Caki2 (cell line): ENCODE measurements at regions not wholly inside any gene's neighbourhood (a gene's known extent, or its start where the extent isn't known, plus 50 kb on each side); places are given as distances from the start of the nearest gene placed in this dataset.
A peak's percentile ranks its signal among the peaks of the same experiment; 100 is the strongest.

ENCODE experiments used
- DNase-seq: peaks from one replicate; pipeline ENCODE4 v3.0.0-alpha.2; 2015; ENCODE audit warnings: low read depth
- in situ Hi-C: cut with HindIII; loops from 2 replicates; pipeline ENCODE4 v1.10.0; 2016; ENCODE audit warnings: low sequenced_read_pairs, low pct_unique_long_range_greater_than_20kb, mixed read lengths

DNA sequence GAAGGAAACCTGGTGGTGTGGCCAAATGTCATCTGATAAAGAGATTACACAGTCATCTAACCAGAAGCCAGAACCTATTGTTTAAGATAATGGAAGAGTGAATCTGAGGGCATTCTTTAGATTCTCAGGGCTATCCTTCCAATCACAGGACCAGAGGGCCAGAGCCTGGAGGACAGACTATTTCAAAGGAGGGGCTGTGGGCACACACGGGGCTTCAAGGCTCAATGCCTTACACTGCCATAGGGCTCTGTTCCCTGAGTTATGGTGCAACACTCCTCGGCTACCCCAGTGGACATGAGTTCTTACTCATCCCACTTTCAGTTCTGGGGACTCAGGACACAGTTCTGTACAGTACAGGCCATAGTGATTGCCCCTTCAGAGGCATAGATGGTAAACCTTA lies 343.9 kb upstream of the ALCAM start:
- DNase-seq, result no peak

DNA sequence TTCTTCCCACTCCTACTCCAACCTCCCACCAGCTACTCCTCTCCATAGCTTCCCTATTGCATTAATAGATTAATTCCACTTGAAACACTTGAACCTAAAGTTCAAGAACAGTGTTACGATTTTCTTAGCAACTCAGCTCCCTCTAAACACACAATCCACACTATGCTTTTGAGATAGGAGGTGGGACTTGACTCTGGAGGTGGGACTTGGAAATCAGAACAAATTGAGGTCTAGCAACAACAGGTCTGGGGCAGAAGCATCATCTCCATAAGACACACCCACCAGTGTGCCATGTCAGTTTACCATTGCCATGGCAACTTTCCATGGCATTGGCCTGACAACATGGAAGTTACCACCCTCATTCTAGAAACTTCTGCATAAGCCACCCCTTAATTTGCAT lies 336.5 kb upstream of the ALCAM start:
- in situ Hi-C loops, result no loop called here
- no peak for DNase-seq

More for the DNA sequence above, 343.9 kb upstream of the ALCAM start:
- in situ Hi-C loops, result no loop called here

- in situ Hi-C loops, result no loop called here
- no peak for DNase-seq
Measured at GRCh38 chr3:105032541-105032940, 334.2 kb upstream of the ALCAM start.

GRCh38 chr3:105033081-105033480 lies 333.6 kb upstream of the ALCAM start:
- no peak for DNase-seq
- in situ Hi-C loops, result no loop called here

DNA sequence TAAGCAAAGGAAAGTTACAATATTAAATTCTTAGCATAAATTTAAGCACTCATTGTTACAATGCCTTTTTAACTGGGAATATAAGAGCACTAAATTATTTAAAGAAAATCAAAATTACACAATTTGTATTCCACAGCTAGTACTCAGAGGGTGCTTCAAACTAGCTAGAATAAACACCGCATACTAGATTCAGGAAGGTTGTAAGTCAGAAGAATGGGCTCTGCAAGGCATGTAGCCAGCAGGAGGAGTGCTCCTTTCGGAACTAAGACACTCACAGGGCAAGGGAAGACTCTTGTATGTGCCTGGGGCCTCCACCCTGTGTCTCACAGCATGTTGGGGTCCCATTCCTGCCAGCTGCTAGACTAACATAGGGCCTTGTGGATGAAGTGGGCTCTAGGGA lies 327.7 kb upstream of the ALCAM start:
- no peak for DNase-seq
- in situ Hi-C loops, result no loop called here

GRCh38 chr3:105040026-105040622 lies 326.6 kb upstream of the ALCAM start:
- in situ Hi-C loops, result no loop called here
- no peak for DNase-seq

- DNase-seq, result no peak
Measured at GRCh38 chr3:105042586-105042985, 324.1 kb upstream of the ALCAM start.

DNA sequence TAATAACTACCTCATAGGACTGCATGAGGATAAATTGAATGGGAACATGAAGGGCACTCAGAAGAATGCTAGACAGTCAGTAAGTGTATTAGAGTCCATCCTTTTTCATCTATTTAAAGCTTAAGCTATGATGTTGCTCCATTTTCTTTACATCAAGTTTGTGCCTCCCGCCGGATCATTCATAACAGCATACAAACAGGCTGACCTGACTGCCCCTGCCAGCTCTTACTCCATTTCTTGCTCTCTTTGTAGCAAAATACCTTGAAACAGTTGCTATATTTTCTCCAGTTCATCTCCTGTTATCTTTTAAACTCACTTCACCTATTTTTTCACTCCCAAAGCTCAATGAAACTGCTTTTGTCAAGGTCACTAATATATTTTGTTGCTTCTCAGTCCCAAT lies 315.6 kb upstream of the ALCAM start:
- in situ Hi-C loops, result no loop called here
- DNase-seq, result no peak

More at GRCh38 chr3:105042586-105042985, 324.1 kb upstream of the ALCAM start:
- in situ Hi-C loops, result no loop called here

DNA sequence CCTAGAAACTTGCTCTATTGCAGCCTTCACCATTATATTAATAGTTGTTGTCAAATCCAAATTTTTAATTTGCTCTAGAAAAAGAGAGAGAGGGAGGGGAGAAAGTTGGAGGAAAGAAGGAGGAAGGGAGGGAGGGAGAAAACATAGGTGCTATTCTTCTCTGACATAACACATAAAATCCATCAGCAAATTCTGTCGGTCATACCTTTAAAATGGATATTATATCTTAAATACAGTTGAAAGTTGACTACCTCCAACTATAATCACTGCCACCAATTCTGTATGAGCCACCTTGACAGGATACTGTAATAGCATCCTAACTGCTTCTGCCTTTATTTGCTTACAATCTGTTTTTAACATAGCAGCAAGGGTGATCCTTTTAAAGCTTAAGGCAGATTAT lies 314.7 kb upstream of the ALCAM start:
- DNase-seq, result no peak
- in situ Hi-C loops, result no loop called here

- in situ Hi-C loops, result no loop called here
- no peak for DNase-seq
Measured at GRCh38 chr3:105062853-105063252, 303.9 kb upstream of the ALCAM start.

- no peak for DNase-seq
- in situ Hi-C loops, result no loop called here
Measured at GRCh38 chr3:105065895-105066839, 300.5 kb upstream of the ALCAM start.

DNA sequence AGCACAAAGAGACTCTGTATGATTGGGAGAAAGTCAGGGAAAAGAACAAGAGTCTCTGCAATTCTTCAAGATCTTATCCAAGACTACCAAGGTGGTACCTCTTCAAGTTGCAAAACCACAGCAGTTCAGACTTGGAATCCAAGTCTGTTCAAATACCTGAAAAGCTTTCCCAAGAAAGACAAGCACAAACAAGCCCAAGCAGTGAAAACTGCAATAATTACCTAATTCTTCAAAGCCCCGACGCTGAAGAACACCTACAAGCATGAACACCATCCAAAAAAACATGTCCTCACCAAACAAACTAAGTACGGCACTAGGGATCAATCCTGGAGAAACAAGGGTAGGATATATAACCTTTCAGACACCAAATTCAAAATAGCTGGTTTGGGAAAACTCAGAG lies 299.3 kb upstream of the ALCAM start:
- in situ Hi-C loops, result no loop called here
- DNase-seq, result no peak

GRCh38 chr3:105077060-105077822 lies 289.5 kb upstream of the ALCAM start:
- in situ Hi-C loops, result no loop called here
- no peak for DNase-seq

DNA sequence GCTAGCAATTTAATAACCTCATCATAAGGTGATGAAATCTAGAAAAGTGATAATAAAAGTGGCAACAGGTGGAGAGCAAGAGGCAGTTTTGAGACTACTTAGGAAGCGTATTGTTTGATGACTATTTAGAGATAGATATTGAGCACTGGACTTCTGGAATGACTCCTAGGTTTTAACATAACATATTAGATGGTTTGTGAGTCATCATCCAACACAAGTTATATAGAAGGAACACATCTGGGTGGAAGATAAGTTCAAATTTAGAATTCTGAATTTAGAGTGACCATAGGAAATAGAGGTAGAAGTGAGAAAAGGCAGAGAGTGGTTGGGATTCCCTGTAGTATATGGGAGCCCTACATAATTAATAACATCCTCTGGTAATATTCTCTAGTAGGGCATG lies 282.8 kb upstream of the ALCAM start:
- DNase-seq, result no peak
- in situ Hi-C loops, result no loop called here

GRCh38 chr3:105085506-105085905 lies 281.2 kb upstream of the ALCAM start:
- DNase-seq, result peak; percentile 35
- in situ Hi-C loops, result no loop called here

DNA sequence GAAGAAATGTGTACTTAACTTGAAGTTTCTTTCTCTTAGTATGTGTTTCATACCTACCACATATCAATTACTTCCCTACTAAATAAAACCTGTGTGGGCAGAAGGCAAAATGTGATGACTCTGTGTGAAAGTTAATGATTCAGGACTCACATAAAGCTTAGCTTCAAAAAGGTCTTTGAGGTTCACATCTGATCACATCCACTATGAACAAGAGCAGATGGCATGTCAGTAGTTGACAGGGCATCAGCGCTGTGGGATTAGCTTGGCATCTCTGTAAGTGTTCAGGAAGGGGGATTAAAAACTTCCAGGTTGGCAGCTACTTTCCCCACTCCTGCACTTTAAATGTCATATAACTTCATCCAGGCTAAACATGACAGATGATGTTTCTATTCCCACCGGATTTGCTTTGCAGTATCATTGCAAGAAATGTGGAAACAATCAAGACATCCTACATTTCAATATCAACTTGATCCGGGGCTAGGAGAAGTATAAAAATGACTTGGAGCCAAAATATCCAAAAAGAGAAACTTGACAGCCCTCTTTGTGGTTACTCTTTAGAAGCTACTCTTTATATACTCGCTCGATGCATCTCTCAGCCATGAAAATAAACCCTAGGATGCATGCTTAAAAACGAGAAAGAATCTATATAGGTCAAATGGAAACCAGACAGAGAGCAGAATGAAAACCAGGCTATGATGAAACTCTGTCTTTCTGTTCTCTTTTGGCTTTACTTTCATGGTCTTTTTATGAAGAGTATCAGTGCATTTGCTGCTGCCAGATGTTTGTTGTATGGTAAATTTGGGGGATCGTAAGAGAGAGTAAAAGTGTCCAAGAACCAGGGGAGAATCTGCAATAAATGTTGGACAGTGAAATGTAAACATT lies 273.1 kb upstream of the ALCAM start:
- no peak for DNase-seq
- in situ Hi-C loops, result no loop called here

GRCh38 chr3:105094588-105094987 lies 272.1 kb upstream of the ALCAM start:
- in situ Hi-C loops, result no loop called here
- no peak for DNase-seq

DNA sequence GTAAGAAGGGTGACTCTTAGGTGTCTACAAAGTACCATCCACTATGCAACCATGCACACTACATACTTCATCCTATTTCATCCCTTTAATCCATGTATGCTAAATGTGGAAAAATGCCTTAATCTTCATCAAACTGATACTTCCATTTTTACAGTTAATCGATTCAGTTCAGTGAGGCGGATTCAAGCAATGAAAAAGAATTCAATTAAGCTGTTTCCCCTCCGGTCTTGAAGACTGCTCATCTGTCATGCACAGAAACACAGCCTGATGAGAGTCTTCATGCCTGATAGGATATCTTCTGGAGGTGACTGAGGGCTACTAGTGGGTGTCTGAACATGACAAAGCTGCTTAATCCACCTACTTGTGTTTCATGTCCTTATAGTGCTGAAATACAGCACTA lies 270.6 kb upstream of the ALCAM start:
- in situ Hi-C loops, result no loop called here
- no peak for DNase-seq
